Occipital lobe (tissue), 1 donor: ENCODE measurements at regions not wholly inside any gene's neighbourhood (a gene's known extent, or its start where the extent isn't known, plus 50 kb on each side); places are given as distances from the start of the nearest gene placed in this dataset.

Experiments used
- DNase-seq: peaks from one replicate; lab custom pipeline; 2025; lab: John Stamatoyannopoulos, UW

DNA sequence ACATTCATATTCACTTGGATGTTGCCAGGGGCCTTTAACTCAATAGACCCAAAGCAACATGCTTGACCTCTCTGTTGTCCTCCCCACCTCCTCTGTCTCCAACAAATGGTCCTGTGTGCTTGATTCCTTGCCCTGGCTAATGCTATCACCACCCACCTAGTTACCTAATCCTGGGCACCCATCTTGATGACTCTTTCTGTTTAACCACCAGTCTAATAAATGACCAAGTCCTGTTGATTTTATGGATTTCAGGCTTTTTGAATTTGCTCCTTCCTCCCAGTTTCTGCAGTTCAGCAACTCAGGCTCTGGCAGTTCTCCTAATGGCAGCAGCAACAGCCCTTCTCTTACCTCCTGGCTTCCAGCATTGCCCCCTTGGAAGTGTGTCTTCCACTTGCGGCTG is 246.3 kb upstream of the KLF4 start:
- no peak for DNase-seq

- no peak for DNase-seq
These were observed 244.9 kb upstream of the KLF4 start for GRCh38 chr9:107734256-107735013.

GRCh38 chr9:107733523-107733894 is 243.9 kb upstream of the KLF4 start:
- no peak for DNase-seq

DNA sequence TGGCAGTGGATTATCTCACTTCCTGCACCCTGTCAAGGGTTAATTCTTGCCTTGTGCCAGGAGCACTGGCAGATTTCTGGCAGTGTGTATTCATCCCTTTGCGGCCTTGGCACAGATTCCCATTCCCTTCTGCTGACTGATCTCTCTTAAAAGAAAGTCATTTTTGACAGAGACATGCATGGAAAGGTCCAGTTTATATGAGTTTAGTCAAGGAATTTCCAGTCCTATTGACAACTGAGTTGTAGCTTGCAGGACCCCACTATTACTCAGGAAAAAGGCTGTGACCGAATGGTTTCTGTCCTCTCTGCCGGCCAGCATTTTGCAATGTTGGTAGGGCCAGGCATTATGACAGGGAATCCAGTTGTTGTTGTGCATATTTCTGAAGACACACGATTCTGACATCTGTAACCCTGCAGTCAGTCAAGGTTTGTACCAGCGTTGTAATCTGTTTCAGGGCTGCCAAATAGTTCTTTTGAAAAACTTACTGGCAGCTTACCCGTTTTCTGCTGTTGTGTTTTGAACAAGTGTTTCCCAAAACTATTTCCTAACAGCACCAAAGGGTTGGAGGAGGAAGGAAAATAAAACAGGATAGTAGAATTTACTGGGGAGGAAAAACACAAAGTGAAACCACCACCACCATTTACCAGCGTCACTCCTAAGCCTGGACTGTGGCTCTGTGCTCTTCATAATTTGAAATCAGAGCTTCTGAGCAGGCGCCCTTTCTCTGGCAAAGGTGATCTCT is 243.4 kb upstream of the KLF4 start:
- DNase-seq, result no peak

- DNase-seq, result no peak
These were observed 241.7 kb upstream of the KLF4 start for GRCh38 chr9:107731115-107731762.

- DNase-seq, result no peak
These were observed 241.1 kb upstream of the KLF4 start for GRCh38 chr9:107730666-107731065.

GRCh38 chr9:107727086-107727780 is 237.7 kb upstream of the KLF4 start:
- no peak for DNase-seq

DNA sequence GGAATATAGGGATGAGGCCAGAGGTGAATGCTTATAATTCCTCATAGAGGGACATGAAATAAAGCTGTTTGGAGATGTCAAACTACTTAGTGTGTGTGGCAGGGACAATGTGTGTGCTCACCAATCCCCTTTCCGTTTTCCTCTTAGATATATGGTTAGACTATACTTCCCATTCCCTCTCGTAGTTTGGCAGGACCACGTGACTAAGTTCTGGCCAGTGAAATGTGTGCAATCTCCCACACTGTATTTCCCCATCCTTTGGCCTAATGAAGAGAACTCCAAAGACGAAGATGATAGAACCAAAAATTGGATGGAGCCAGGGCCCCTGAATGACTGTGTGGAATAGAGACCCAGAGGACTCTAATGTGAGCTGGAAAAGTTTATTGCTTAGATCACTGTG is 233.4 kb upstream of the KLF4 start:
- no peak for DNase-seq

DNA sequence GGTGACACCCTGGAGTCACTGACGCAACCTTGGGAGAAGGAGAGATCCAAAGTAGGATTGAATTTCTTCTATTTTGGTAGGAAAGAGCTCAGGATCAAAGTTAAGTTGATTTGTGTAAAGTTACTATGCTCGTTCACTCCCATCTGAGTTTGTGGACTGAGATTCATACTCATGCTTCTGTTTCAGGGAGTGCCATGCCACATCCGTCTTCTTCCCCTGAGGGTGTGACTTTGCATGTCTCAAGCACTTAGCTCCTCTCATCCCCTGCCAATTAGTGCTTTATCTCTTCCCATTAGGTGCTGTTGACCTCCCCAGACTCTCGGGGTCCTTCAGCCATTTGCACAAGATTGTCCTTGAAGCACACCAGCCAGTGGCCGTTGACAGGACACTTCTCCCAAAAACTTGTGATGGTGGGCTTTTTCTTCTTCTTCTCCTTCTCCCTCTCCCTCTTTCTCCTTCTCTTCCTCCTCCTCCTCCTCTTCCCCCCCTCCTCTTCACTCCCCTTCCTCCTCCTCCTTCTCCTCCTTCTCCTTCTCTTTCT is 232.2 kb upstream of the KLF4 start:
- no peak for DNase-seq

- no peak for DNase-seq
These were observed 230.9 kb upstream of the KLF4 start for GRCh38 chr9:107720501-107720900.

GRCh38 chr9:107717529-107718314 is 228.2 kb upstream of the KLF4 start:
- no peak for DNase-seq

- DNase-seq, result no peak
These were observed 226.2 kb upstream of the KLF4 start for GRCh38 chr9:107715740-107716139.

GRCh38 chr9:107713470-107713869 is 223.9 kb upstream of the KLF4 start:
- no peak for DNase-seq

DNA sequence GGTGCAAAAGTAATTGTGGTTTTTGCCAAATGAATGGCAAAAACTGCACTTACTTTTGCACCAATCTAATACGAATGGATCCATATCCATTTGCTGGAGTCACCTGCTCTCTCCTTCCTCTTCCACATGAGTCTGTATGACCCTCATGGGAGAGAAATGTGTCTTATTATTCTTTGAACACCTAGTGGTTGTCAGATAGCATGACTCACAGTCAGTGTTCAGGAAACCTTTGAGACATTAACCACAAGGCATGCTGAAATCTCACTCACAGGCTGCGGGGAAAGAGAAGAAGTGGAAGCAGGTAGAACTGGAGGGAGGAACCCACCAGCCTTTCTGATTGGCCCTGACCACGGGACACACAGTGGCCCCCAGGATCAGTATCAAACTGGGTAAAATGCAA is 222.8 kb upstream of the KLF4 start:
- DNase-seq, result no peak

DNA sequence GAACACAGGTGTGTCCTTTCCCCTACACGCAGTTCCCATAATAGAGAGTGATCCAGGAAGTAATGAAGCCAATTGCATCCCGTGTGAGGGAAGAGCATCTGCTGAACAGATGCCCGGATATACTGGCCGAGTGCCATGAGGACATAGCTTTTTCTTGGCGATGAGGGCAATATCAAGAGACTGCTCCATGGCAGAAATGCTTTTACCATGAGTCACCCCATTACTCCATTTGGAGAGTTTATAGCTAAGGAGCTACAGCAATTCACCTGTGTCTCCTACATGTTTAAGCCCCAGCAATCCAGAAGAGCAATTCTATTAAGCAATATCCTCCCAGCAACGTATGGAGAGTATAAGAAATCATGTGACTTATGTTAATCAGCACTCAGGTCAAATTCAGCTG is 222.0 kb upstream of the KLF4 start:
- DNase-seq, result no peak

DNA sequence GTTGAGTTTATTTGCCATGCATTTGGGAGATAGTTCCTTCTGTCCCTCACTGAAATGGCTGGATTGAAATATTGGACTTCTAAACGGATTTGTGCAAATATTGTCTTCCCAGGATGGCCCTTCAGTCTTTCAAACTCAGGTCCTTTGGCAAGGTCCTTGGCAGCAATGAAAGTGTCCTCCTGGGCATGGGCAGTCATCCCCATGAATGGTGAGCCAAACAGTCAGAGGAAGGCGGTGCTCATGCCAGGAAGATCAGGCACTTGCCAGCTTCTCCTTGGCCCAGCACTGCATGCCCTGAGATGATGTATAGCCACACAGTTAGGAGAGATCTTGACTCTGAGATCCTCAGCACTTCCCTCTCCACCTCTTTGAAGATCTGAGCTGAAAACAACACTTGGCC is 221.4 kb upstream of the KLF4 start:
- DNase-seq, result no peak

- no peak for DNase-seq
These were observed 221.0 kb upstream of the KLF4 start for GRCh38 chr9:107710546-107710945.

DNA sequence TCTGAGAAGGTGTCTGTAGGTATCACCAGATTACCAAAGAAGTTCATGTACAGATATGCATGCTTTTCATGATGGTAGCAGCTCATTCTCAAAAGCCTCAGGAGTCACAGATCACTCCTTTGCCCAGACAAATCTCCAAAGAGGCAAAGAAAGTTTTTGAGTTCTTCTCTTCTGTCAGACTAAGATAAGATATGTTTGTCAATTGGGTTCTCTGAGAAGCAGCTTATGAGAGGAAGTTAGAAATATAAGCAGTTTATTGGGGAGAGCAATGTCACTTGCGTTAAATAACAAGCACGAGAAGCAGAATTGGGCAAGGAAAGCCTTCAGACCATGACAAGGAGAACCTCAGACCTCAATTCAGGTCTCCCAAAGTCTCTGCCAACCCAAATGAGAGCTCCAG is 219.2 kb upstream of the KLF4 start:
- no peak for DNase-seq

GRCh38 chr9:107707915-107708441 is 218.4 kb upstream of the KLF4 start:
- no peak for DNase-seq

DNA sequence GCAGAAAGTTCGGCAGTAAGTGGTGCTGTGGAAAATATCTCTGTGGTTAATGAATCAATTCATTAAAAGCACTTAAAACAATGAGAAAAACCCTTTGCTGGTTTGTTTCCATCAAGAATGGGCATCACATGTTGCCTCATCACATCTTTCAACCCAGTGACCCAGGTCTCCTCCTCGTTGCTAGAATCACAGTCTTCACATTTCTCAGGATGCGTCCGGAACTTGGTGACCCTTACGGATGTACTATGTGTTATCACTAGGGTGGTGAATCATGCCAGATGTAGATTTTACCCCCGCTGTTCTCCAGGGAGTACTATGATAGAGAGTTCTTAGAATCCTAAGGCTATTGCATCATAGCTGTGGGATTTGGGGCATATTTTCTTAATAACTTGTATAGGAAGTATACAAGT is 217.9 kb upstream of the KLF4 start:
- DNase-seq, result no peak
